ENCODE measurements at regions not wholly inside any gene's neighbourhood (a gene's known extent, or its start where the extent isn't known, plus 50 kb on each side); places are given as distances from the start of the nearest gene placed in this dataset.

- TF ChIP-seq PRDM15 (CRISPR knock-in tag; IDR thresholded peaks at IDR 0.05) (no peak), ZNF24 (IDR thresholded peaks at IDR 0.05) (no peak), ZSCAN29 (IDR thresholded peaks at IDR 0.05) (no peak)
Observed at GRCh38 chr13:81388400-81388799, 1047.5 kb upstream of the SPRY2 start (continued).

GRCh38 chr13:81383444-81383843 is 1042.5 kb upstream of the SPRY2 start:
- no peak for FAIRE-seq
- no peaks in the 10 kb centered on the region for H3K9me3 ChIP-seq (replicated peaks; ENCODE audit: control insufficient read depth, insufficient read depth, low read length)
- POLR2A ChIA-PET, result interaction anchor here (1.1 kb wide), 1 partner anchor 23 kb away, joined by 4 read pairs; no protein-coding TSS in a partner anchor
- H3K36me3 ChIP-seq (ENCODE audit: control insufficient read depth in 2 of 2, insufficient read depth in 2 of 2, low read length in 1 of 2), result no peaks in the 10 kb centered on the region
- in situ Hi-C loops (cut with MboI) (no loop called here), intact Hi-C loops (cut with micrococcal nuclease; ENCODE audit: unreplicated experiment) (no loop called here)
- no peak overlapping the region for H3K27ac ChIP-seq (ENCODE audit: control insufficient read depth, insufficient read depth)
- H3K4me1 ChIP-seq (ENCODE audit: control insufficient read depth, insufficient read depth, low read length), result no peaks in the 10 kb centered on the region
- CTCF ChIA-PET, result no interaction called here
- no peak overlapping the region for H3K4me3 ChIP-seq
- H3K9ac ChIP-seq (ENCODE audit: control insufficient read depth, insufficient read depth, low read length), result no peak overlapping the region
- DNase-seq (ENCODE audit: low read depth, low spot score), result no peak
- H3K79me2 ChIP-seq (ENCODE audit: control insufficient read depth, insufficient read depth, low read length), result no peaks in the 10 kb centered on the region
- no peak overlapping the region for H3K4me2 ChIP-seq (ENCODE audit: control insufficient read depth, insufficient read depth)
- 27% methylated on average over 5 of the region's 5 CpGs for WGBS (ENCODE audit: insufficient coverage, insufficient replicate concordance, low lambda C conversion rate, missing lambda C conversion rate)
- no TSS peak for BruUV-seq (replicated peaks)
- no peak overlapping the region for H2AFZ ChIP-seq (ENCODE audit: control insufficient read depth, low read depth, low read length)
- SMC1A ChIA-PET (ENCODE audit: uncharacterized antibody, unreplicated experiment), result interaction anchor here (0.8 to 4.4 kb wide), 6 partner anchors 10 to 330 kb away, joined by 3 to 21 read pairs (median 4); no protein-coding TSS in a partner anchor
- RAD21 ChIA-PET (ENCODE audit: unreplicated experiment), result no interaction called here
- no peak for ATAC-seq
- no peaks in the 10 kb centered on the region for H4K20me1 ChIP-seq (ENCODE audit: control insufficient read depth, insufficient read depth)
- no peaks in the 10 kb centered on the region for H3K27me3 ChIP-seq (replicated peaks in 1 of 2; ENCODE audit: control insufficient read depth in 2 of 2, insufficient read depth in 2 of 2, low read length in 1 of 2)
- TF ChIP-seq NR2C1 (IDR thresholded peaks at IDR 0.05), result no peak
- TF ChIP-seq RELB (IDR thresholded peaks at IDR 0.05; ENCODE audit: low read depth), result no peak
- no peak for TF ChIP-seq ZNF274 (IDR thresholded peaks at IDR 0.05; ENCODE audit: insufficient read depth, insufficient read length)
- no peak for TF ChIP-seq MLLT1 (IDR thresholded peaks at IDR 0.05)
- no peak for TF ChIP-seq POLR2AphosphoS2 (IDR thresholded peaks at IDR 0.05; ENCODE audit: low read depth, low read length)
- no peak for TF ChIP-seq MYB (IDR thresholded peaks at IDR 0.05; ENCODE audit: borderline replicate concordance, low read depth, low read length)
- TF ChIP-seq POLR2AphosphoS5 (IDR thresholded peaks at IDR 0.05; ENCODE audit: low read length), result no peak
- TF ChIP-seq NFXL1 (IDR thresholded peaks at IDR 0.05; ENCODE audit: borderline replicate concordance), result no peak
- TF ChIP-seq ZNF622 (IDR thresholded peaks at IDR 0.05), result no peak
- no peak for TF ChIP-seq CEBPZ (IDR thresholded peaks at IDR 0.05; ENCODE audit: low read depth, low read length)

All from GM12878 (cell line).